ENCODE measurements at regions not wholly inside any gene's neighbourhood (a gene's known extent, or its start where the extent isn't known, plus 50 kb on each side); places are given as distances from the start of the nearest gene placed in this dataset.

- ATAC-seq: no peak
- TF ChIP-seq ZNF565 (CRISPR knock-in tag; conservative IDR thresholded peaks at IDR 0.05; ENCODE audit: low read depth) (no peak), TCF4 (CRISPR knock-in tag; IDR thresholded peaks at IDR 0.05; ENCODE audit: borderline replicate concordance) (no peak), RARB (CRISPR knock-in tag; IDR thresholded peaks at IDR 0.05) (no peak), CSDC2 (CRISPR knock-in tag; IDR thresholded peaks at IDR 0.05) (no peak), CSRNP3 (CRISPR knock-in tag; IDR thresholded peaks at IDR 0.05) (no peak), ARNTL (CRISPR knock-in tag; IDR thresholded peaks at IDR 0.05; ENCODE audit: borderline replicate concordance, low read depth) (no peak), ZFP30 (CRISPR knock-in tag; IDR thresholded peaks at IDR 0.05) (no peak), ZNF70 (CRISPR knock-in tag; IDR thresholded peaks at IDR 0.05) (no peak), ZFP3 (CRISPR knock-in tag; IDR thresholded peaks at IDR 0.05) (no peak), OSR1 (CRISPR knock-in tag; IDR thresholded peaks at IDR 0.05) (no peak), ESRRG (CRISPR knock-in tag; IDR thresholded peaks at IDR 0.05) (no peak), ISL1 (CRISPR knock-in tag; IDR thresholded peaks at IDR 0.05) (no peak), TOX (CRISPR knock-in tag; IDR thresholded peaks at IDR 0.05; ENCODE audit: borderline replicate concordance) (no peak), ZC3H10 (CRISPR knock-in tag; IDR thresholded peaks at IDR 0.05) (no peak)
- TF ChIP-seq, protein P1, sequence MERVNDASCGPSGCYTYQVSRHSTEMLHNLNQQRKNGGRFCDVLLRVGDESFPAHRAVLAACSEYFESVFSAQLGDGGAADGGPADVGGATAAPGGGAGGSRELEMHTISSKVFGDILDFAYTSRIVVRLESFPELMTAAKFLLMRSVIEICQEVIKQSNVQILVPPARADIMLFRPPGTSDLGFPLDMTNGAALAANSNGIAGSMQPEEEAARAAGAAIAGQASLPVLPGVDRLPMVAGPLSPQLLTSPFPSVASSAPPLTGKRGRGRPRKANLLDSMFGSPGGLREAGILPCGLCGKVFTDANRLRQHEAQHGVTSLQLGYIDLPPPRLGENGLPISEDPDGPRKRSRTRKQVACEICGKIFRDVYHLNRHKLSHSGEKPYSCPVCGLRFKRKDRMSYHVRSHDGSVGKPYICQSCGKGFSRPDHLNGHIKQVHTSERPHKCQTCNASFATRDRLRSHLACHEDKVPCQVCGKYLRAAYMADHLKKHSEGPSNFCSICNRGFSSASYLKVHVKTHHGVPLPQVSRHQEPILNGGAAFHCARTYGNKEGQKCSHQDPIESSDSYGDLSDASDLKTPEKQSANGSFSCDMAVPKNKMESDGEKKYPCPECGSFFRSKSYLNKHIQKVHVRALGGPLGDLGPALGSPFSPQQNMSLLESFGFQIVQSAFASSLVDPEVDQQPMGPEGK (CRISPR knock-in tag; IDR thresholded peaks at IDR 0.05; ENCODE audit: borderline replicate concordance): no peak
- TF ChIP-seq, protein P2, sequence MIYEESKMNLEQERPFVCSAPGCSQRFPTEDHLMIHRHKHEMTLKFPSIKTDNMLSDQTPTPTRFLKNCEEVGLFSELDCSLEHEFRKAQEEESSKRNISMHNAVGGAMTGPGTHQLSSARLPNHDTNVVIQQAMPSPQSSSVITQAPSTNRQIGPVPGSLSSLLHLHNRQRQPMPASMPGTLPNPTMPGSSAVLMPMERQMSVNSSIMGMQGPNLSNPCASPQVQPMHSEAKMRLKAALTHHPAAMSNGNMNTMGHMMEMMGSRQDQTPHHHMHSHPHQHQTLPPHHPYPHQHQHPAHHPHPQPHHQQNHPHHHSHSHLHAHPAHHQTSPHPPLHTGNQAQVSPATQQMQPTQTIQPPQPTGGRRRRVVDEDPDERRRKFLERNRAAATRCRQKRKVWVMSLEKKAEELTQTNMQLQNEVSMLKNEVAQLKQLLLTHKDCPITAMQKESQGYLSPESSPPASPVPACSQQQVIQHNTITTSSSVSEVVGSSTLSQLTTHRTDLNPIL (CRISPR knock-in tag; IDR thresholded peaks at IDR 0.05; ENCODE audit: low read depth): no peak
- TF ChIP-seq, protein P3, sequence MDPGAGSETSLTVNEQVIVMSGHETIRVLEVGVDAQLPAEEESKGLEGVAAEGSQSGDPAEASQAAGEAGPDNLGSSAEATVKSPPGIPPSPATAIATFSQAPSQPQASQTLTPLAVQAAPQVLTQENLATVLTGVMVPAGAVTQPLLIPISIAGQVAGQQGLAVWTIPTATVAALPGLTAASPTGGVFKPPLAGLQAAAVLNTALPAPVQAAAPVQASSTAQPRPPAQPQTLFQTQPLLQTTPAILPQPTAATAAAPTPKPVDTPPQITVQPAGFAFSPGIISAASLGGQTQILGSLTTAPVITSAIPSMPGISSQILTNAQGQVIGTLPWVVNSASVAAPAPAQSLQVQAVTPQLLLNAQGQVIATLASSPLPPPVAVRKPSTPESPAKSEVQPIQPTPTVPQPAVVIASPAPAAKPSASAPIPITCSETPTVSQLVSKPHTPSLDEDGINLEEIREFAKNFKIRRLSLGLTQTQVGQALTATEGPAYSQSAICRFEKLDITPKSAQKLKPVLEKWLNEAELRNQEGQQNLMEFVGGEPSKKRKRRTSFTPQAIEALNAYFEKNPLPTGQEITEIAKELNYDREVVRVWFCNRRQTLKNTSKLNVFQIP (CRISPR knock-in tag; IDR thresholded peaks at IDR 0.05; ENCODE audit: borderline replicate concordance, low read depth): no peak
Observed at GRCh38 chr2:145811276-145812164, 1291.6 kb upstream of the ZEB2 start.

DNA sequence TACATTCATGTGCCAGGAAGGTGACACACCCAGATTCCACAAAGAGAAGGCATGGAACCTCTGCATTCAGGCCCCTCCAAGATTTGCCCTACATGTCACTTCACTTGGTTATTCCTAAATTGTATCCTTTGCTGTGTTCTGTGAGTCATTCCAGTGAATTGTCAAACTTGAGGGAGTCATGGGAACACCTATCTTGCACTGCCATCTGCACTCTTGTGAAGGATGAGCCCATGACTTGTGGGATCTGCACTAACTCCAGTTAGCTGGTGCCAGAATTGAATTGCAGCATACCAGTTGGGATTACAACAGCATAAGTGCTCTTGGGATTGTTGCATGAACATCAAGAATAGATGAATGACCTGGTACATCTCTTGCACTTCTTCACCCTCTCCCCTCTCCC, 1288.0 kb upstream of the ZEB2 start:
- ATAC-seq: no peak
- TF ChIP-seq CSDC2 (CRISPR knock-in tag; IDR thresholded peaks at IDR 0.05): no peak
- TF ChIP-seq OSR1 (CRISPR knock-in tag; IDR thresholded peaks at IDR 0.05): no peak
- no peak for TF ChIP-seq ZC3H10 (CRISPR knock-in tag; IDR thresholded peaks at IDR 0.05)
- TF ChIP-seq ZNF8 (CRISPR knock-in tag; IDR thresholded peaks at IDR 0.05): no peak
- TF ChIP-seq ZFP3 (CRISPR knock-in tag; IDR thresholded peaks at IDR 0.05): no peak
- TF ChIP-seq, protein P1 (CRISPR knock-in tag; IDR thresholded peaks at IDR 0.05; ENCODE audit: borderline replicate concordance): no peak
- no peak for TF ChIP-seq GLIS3 (CRISPR knock-in tag; IDR thresholded peaks at IDR 0.05)
- TF ChIP-seq CSRNP3 (CRISPR knock-in tag; IDR thresholded peaks at IDR 0.05): no peak
- TF ChIP-seq ISL1 (CRISPR knock-in tag; IDR thresholded peaks at IDR 0.05): no peak
- TF ChIP-seq TOX (CRISPR knock-in tag; IDR thresholded peaks at IDR 0.05; ENCODE audit: borderline replicate concordance): no peak
- TF ChIP-seq ZNF565 (CRISPR knock-in tag; conservative IDR thresholded peaks at IDR 0.05; ENCODE audit: low read depth): no peak
- TF ChIP-seq, protein P4, sequence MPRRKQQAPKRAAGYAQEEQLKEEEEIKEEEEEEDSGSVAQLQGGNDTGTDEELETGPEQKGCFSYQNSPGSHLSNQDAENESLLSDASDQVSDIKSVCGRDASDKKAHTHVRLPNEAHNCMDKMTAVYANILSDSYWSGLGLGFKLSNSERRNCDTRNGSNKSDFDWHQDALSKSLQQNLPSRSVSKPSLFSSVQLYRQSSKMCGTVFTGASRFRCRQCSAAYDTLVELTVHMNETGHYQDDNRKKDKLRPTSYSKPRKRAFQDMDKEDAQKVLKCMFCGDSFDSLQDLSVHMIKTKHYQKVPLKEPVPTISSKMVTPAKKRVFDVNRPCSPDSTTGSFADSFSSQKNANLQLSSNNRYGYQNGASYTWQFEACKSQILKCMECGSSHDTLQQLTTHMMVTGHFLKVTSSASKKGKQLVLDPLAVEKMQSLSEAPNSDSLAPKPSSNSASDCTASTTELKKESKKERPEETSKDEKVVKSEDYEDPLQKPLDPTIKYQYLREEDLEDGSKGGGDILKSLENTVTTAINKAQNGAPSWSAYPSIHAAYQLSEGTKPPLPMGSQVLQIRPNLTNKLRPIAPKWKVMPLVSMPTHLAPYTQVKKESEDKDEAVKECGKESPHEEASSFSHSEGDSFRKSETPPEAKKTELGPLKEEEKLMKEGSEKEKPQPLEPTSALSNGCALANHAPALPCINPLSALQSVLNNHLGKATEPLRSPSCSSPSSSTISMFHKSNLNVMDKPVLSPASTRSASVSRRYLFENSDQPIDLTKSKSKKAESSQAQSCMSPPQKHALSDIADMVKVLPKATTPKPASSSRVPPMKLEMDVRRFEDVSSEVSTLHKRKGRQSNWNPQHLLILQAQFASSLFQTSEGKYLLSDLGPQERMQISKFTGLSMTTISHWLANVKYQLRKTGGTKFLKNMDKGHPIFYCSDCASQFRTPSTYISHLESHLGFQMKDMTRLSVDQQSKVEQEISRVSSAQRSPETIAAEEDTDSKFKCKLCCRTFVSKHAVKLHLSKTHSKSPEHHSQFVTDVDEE (CRISPR knock-in tag; IDR thresholded peaks at IDR 0.05): no peak
- no peak for TF ChIP-seq BACH2 (CRISPR knock-in tag; IDR thresholded peaks at IDR 0.05; ENCODE audit: borderline replicate concordance)
- TF ChIP-seq ZFP30 (CRISPR knock-in tag; IDR thresholded peaks at IDR 0.05): no peak
- TF ChIP-seq, protein P2 (CRISPR knock-in tag; IDR thresholded peaks at IDR 0.05; ENCODE audit: low read depth): no peak
- TF ChIP-seq RARB (CRISPR knock-in tag; IDR thresholded peaks at IDR 0.05): no peak
